ENCODE measurements at regions not wholly inside any gene's neighbourhood (a gene's known extent, or its start where the extent isn't known, plus 50 kb on each side); places are given as distances from the start of the nearest gene placed in this dataset.

- Histone ChIP-seq H3K27me3 (ENCODE audit: control insufficient read depth in 1 of 2, insufficient read depth in 2 of 2, low read length in 2 of 2) (no peaks in the 10 kb centered on the region), H3K9me3 (ENCODE audit: control insufficient read depth in 1 of 2, low read length in 2 of 2) (no peaks in the 10 kb centered on the region), H3K9ac (ENCODE audit: low read depth in 1 of 2, low read length in 2 of 2) (no peak overlapping the region), H3K4me1 (ENCODE audit: control insufficient read depth in 1 of 2, insufficient read depth in 2 of 2, low read length in 2 of 2) (no peaks in the 10 kb centered on the region), H3K4me3 (ENCODE audit: low read depth in 1 of 2, low read length in 2 of 2) (no peak overlapping the region), H3K36me3 (ENCODE audit: control insufficient read depth in 1 of 2, insufficient read depth in 2 of 2, low read length in 2 of 2) (no peaks in the 10 kb centered on the region), H3K27ac (ENCODE audit: low read depth, low read length) (no peak overlapping the region)
These were observed 273.6 kb upstream of the PITRM1 start for GRCh38 chr10:3446221-3446620.

GRCh38 chr10:3445648-3446047 lies 273.1 kb upstream of the PITRM1 start:
- H3K27me3 ChIP-seq (ENCODE audit: control insufficient read depth in 1 of 2, insufficient read depth in 2 of 2, low read length in 2 of 2): no peaks in the 10 kb centered on the region
- no peak overlapping the region for H3K27ac ChIP-seq (ENCODE audit: low read depth, low read length)
- no peak overlapping the region for H3K9ac ChIP-seq (ENCODE audit: low read depth in 1 of 2, low read length in 2 of 2)
- no peaks in the 10 kb centered on the region for H3K36me3 ChIP-seq (ENCODE audit: control insufficient read depth in 1 of 2, insufficient read depth in 2 of 2, low read length in 2 of 2)
- H3K9me3 ChIP-seq (ENCODE audit: control insufficient read depth in 1 of 2, low read length in 2 of 2): no peaks in the 10 kb centered on the region
- H3K4me3 ChIP-seq (ENCODE audit: low read depth in 1 of 2, low read length in 2 of 2): no peak overlapping the region
- H3K4me1 ChIP-seq (ENCODE audit: control insufficient read depth in 1 of 2, insufficient read depth in 2 of 2, low read length in 2 of 2): no peaks in the 10 kb centered on the region

GRCh38 chr10:3442451-3442990 lies 269.9 kb upstream of the PITRM1 start:
- H3K36me3 ChIP-seq (ENCODE audit: control insufficient read depth in 1 of 2, insufficient read depth in 2 of 2, low read length in 2 of 2): no peaks in the 10 kb centered on the region
- H3K27me3 ChIP-seq (ENCODE audit: control insufficient read depth in 1 of 2, insufficient read depth in 2 of 2, low read length in 2 of 2): no peaks in the 10 kb centered on the region
- H3K9me3 ChIP-seq (ENCODE audit: control insufficient read depth in 1 of 2, low read length in 2 of 2): no peaks in the 10 kb centered on the region
- no peak overlapping the region for H3K4me3 ChIP-seq (ENCODE audit: low read depth in 1 of 2, low read length in 2 of 2)
- H3K4me1 ChIP-seq (ENCODE audit: control insufficient read depth in 1 of 2, insufficient read depth in 2 of 2, low read length in 2 of 2): no peaks in the 10 kb centered on the region
- no peak overlapping the region for H3K27ac ChIP-seq (ENCODE audit: low read depth, low read length)
- H3K9ac ChIP-seq (ENCODE audit: low read depth in 1 of 2, low read length in 2 of 2): no peak overlapping the region

GRCh38 chr10:3439183-3439582 lies 266.6 kb upstream of the PITRM1 start:
- no peak overlapping the region for H3K4me3 ChIP-seq (ENCODE audit: low read depth in 1 of 2, low read length in 2 of 2)
- no peaks in the 10 kb centered on the region for H3K4me1 ChIP-seq (ENCODE audit: control insufficient read depth in 1 of 2, insufficient read depth in 2 of 2, low read length in 2 of 2)
- no peaks in the 10 kb centered on the region for H3K27me3 ChIP-seq (ENCODE audit: control insufficient read depth in 1 of 2, insufficient read depth in 2 of 2, low read length in 2 of 2)
- H3K9ac ChIP-seq (ENCODE audit: low read depth in 1 of 2, low read length in 2 of 2): no peak overlapping the region
- no peaks in the 10 kb centered on the region for H3K36me3 ChIP-seq (ENCODE audit: control insufficient read depth in 1 of 2, insufficient read depth in 2 of 2, low read length in 2 of 2)
- no peaks in the 10 kb centered on the region for H3K9me3 ChIP-seq (ENCODE audit: control insufficient read depth in 1 of 2, low read length in 2 of 2)
- no peak overlapping the region for H3K27ac ChIP-seq (ENCODE audit: low read depth, low read length)

GRCh38 chr10:3438606-3439005 lies 266.0 kb upstream of the PITRM1 start:
- H3K9ac ChIP-seq (ENCODE audit: low read depth in 1 of 2, low read length in 2 of 2): no peak overlapping the region
- H3K4me1 ChIP-seq (ENCODE audit: control insufficient read depth in 1 of 2, insufficient read depth in 2 of 2, low read length in 2 of 2): no peaks in the 10 kb centered on the region
- no peaks in the 10 kb centered on the region for H3K36me3 ChIP-seq (ENCODE audit: control insufficient read depth in 1 of 2, insufficient read depth in 2 of 2, low read length in 2 of 2)
- no peaks in the 10 kb centered on the region for H3K27me3 ChIP-seq (ENCODE audit: control insufficient read depth in 1 of 2, insufficient read depth in 2 of 2, low read length in 2 of 2)
- H3K27ac ChIP-seq (ENCODE audit: low read depth, low read length): no peak overlapping the region
- no peak overlapping the region for H3K4me3 ChIP-seq (ENCODE audit: low read depth in 1 of 2, low read length in 2 of 2)
- no peaks in the 10 kb centered on the region for H3K9me3 ChIP-seq (ENCODE audit: control insufficient read depth in 1 of 2, low read length in 2 of 2)

GRCh38 chr10:3435671-3436070 lies 263.1 kb upstream of the PITRM1 start:
- no peaks in the 10 kb centered on the region for H3K27me3 ChIP-seq (ENCODE audit: control insufficient read depth in 1 of 2, insufficient read depth in 2 of 2, low read length in 2 of 2)
- H3K27ac ChIP-seq (ENCODE audit: low read depth, low read length): no peak overlapping the region
- no peak overlapping the region for H3K9ac ChIP-seq (ENCODE audit: low read depth in 1 of 2, low read length in 2 of 2)
- no peaks in the 10 kb centered on the region for H3K9me3 ChIP-seq (ENCODE audit: control insufficient read depth in 1 of 2, low read length in 2 of 2)
- no peak overlapping the region for H3K4me3 ChIP-seq (ENCODE audit: low read depth in 1 of 2, low read length in 2 of 2)
- no peaks in the 10 kb centered on the region for H3K4me1 ChIP-seq (ENCODE audit: control insufficient read depth in 1 of 2, insufficient read depth in 2 of 2, low read length in 2 of 2)
- no peaks in the 10 kb centered on the region for H3K36me3 ChIP-seq (ENCODE audit: control insufficient read depth in 1 of 2, insufficient read depth in 2 of 2, low read length in 2 of 2)

- no peak overlapping the region for H3K9ac ChIP-seq (ENCODE audit: low read depth in 1 of 2, low read length in 2 of 2)
- H3K27ac ChIP-seq (ENCODE audit: low read depth, low read length): no peak overlapping the region
- H3K27me3 ChIP-seq (ENCODE audit: control insufficient read depth in 1 of 2, insufficient read depth in 2 of 2, low read length in 2 of 2): no peaks in the 10 kb centered on the region
- no peaks in the 10 kb centered on the region for H3K9me3 ChIP-seq (ENCODE audit: control insufficient read depth in 1 of 2, low read length in 2 of 2)
- H3K4me3 ChIP-seq (ENCODE audit: low read depth in 1 of 2, low read length in 2 of 2): no peak overlapping the region
- no peaks in the 10 kb centered on the region for H3K36me3 ChIP-seq (ENCODE audit: control insufficient read depth in 1 of 2, insufficient read depth in 2 of 2, low read length in 2 of 2)
- H3K4me1 ChIP-seq (ENCODE audit: control insufficient read depth in 1 of 2, insufficient read depth in 2 of 2, low read length in 2 of 2): no peaks in the 10 kb centered on the region
These were observed 261.4 kb upstream of the PITRM1 start for GRCh38 chr10:3433988-3434387.

- Histone ChIP-seq H3K36me3 (ENCODE audit: control insufficient read depth in 1 of 2, insufficient read depth in 2 of 2, low read length in 2 of 2) (no peaks in the 10 kb centered on the region), H3K27ac (ENCODE audit: low read depth, low read length) (no peak overlapping the region), H3K4me1 (ENCODE audit: control insufficient read depth in 1 of 2, insufficient read depth in 2 of 2, low read length in 2 of 2) (no peaks in the 10 kb centered on the region), H3K9me3 (ENCODE audit: control insufficient read depth in 1 of 2, low read length in 2 of 2) (no peaks in the 10 kb centered on the region), H3K27me3 (ENCODE audit: control insufficient read depth in 1 of 2, insufficient read depth in 2 of 2, low read length in 2 of 2) (no peaks in the 10 kb centered on the region), H3K4me3 (ENCODE audit: low read depth in 1 of 2, low read length in 2 of 2) (no peak overlapping the region), H3K9ac (ENCODE audit: low read depth in 1 of 2, low read length in 2 of 2) (no peak overlapping the region)
These were observed 260.5 kb upstream of the PITRM1 start for GRCh38 chr10:3433131-3433530.

GRCh38 chr10:3432081-3432825 lies 259.7 kb upstream of the PITRM1 start:
- Histone ChIP-seq H3K4me1 (ENCODE audit: control insufficient read depth in 1 of 2, insufficient read depth in 2 of 2, low read length in 2 of 2) (no peaks in the 10 kb centered on the region), H3K9me3 (ENCODE audit: control insufficient read depth in 1 of 2, low read length in 2 of 2) (no peaks in the 10 kb centered on the region), H3K4me3 (ENCODE audit: low read depth in 1 of 2, low read length in 2 of 2) (no peak overlapping the region), H3K27ac (ENCODE audit: low read depth, low read length) (no peak overlapping the region), H3K9ac (ENCODE audit: low read depth in 1 of 2, low read length in 2 of 2) (no peak overlapping the region), H3K36me3 (ENCODE audit: control insufficient read depth in 1 of 2, insufficient read depth in 2 of 2, low read length in 2 of 2) (no peaks in the 10 kb centered on the region), H3K27me3 (ENCODE audit: control insufficient read depth in 1 of 2, insufficient read depth in 2 of 2, low read length in 2 of 2) (no peaks in the 10 kb centered on the region)

- H3K36me3 ChIP-seq (ENCODE audit: control insufficient read depth in 1 of 2, insufficient read depth in 2 of 2, low read length in 2 of 2): no peaks in the 10 kb centered on the region
- peaks cover 9 to 10% of the 10 kb centered on the region in 2 donors for H3K4me1 ChIP-seq (ENCODE audit: control insufficient read depth in 1 of 2, insufficient read depth in 2 of 2, low read length in 2 of 2)
- H3K4me3 ChIP-seq (ENCODE audit: low read depth in 1 of 2, low read length in 2 of 2): no peak overlapping the region
- no peak overlapping the region for H3K27ac ChIP-seq (ENCODE audit: low read depth, low read length)
- H3K27me3 ChIP-seq (ENCODE audit: control insufficient read depth in 1 of 2, insufficient read depth in 2 of 2, low read length in 2 of 2): no peaks in the 10 kb centered on the region
- no peaks in the 10 kb centered on the region for H3K9me3 ChIP-seq (ENCODE audit: control insufficient read depth in 1 of 2, low read length in 2 of 2)
- no peak overlapping the region for H3K9ac ChIP-seq (ENCODE audit: low read depth in 1 of 2, low read length in 2 of 2)
These were observed 257.9 kb upstream of the PITRM1 start for GRCh38 chr10:3430501-3430900.

Measured in duodenal mucosa (tissue), 2 donors.